MM.1S (cell line): ENCODE measurements at regions not wholly inside any gene's neighbourhood (a gene's known extent, or its start where the extent isn't known, plus 50 kb on each side); places are given as distances from the start of the nearest gene placed in this dataset.

Experiments
- DNase-seq: peaks from one replicate; pipeline ENCODE4 v3.0.0-alpha.2; 2015
- H2AFZ ChIP-seq: fragments of 300-600 bp; sonication (generic); 2 replicates; pipeline ENCODE4 v1.6.0; 2016; ENCODE audit warnings: antibody characterized with exemption, low read length
- H3F3A ChIP-seq: fragments of 300-600 bp; sonication (generic); 2 replicates; pipeline ENCODE4 v1.6.1; 2016; ENCODE audit warnings: mild to moderate bottlenecking, antibody characterized with exemption, low read length, moderate library complexity, mixed read lengths; ENCODE audit not compliant: insufficient read depth
- H3K27ac ChIP-seq: fragments of 300-600 bp; sonication (generic); 2 replicates; pipeline ENCODE4 v1.5.1; 2016; ENCODE audit warnings: mild to moderate bottlenecking, low read length
- H3K27me3 ChIP-seq: fragments of 300-600 bp; sonication (generic); replicated peaks from 2 replicates; pipeline ENCODE4 v1.6.0; 2016; ENCODE audit warnings: low read length; ENCODE audit not compliant: insufficient read depth
- H3K36me3 ChIP-seq: fragments of 300-600 bp; sonication (generic); replicated peaks from 2 replicates; pipeline ENCODE4 v1.6.1; 2016; ENCODE audit warnings: mild to moderate bottlenecking, low read length, mixed read lengths; ENCODE audit not compliant: insufficient read depth
- H3K4me1 ChIP-seq: fragments of 300-600 bp; sonication (generic); 2 replicates; pipeline ENCODE4 v1.6.1; 2016; ENCODE audit warnings: low read length, mixed read lengths
- H3K4me2 ChIP-seq: fragments of 300-600 bp; sonication (generic); 2 replicates; pipeline ENCODE4 v1.6.0; 2016; ENCODE audit warnings: low read depth, low read length
- H3K4me3 ChIP-seq: fragments of 300-600 bp; sonication (generic); 2 replicates; pipeline ENCODE4 v1.5.1; 2016; ENCODE audit warnings: low read length, mixed read lengths
- H3K79me2 ChIP-seq: fragments of 300-600 bp; sonication (generic); 2 replicates; pipeline ENCODE4 v1.6.1; 2016; ENCODE audit warnings: mixed run types, low read length, mixed read lengths
- H3K9ac ChIP-seq: fragments of 300-600 bp; sonication (generic); 2 replicates; pipeline ENCODE4 v1.6.1; 2016; ENCODE audit warnings: low read length, mixed read lengths
- H3K9me2 ChIP-seq: fragments of 300-600 bp; sonication (generic); replicated peaks from 2 replicates; pipeline ENCODE4 v1.6.1; 2016; ENCODE audit warnings: mild to moderate bottlenecking, low read length, mixed read lengths; ENCODE audit not compliant: insufficient read depth
- H3K9me3 ChIP-seq: fragments of 300-600 bp; sonication (generic); replicated peaks from 2 replicates; pipeline ENCODE4 v1.6.1; 2016; ENCODE audit warnings: mild to moderate bottlenecking, low read length, mixed read lengths; ENCODE audit not compliant: insufficient read depth
- H4K20me1 ChIP-seq: fragments of 300-600 bp; sonication (generic); 2 replicates; pipeline ENCODE4 v1.6.1; 2016; ENCODE audit warnings: mild to moderate bottlenecking, low read length, moderate library complexity, mixed read lengths; ENCODE audit not compliant: insufficient read depth
- CTCF ChIP-seq: fragments of 300-600 bp; sonication (generic); IDR thresholded peaks from 2 replicates; pipeline ENCODE4 v1.5.1; 2016; ENCODE audit warnings: antibody characterized with exemption, low read length, mixed read lengths
- EZH2 ChIP-seq: fragments of 300-600 bp; sonication (generic); optimal IDR thresholded peaks from 2 replicates; pipeline ENCODE3; 2017; ENCODE audit warnings: low read depth, mild to moderate bottlenecking, antibody characterized with exemption, low read length, mixed read lengths
- EZH2phosphoT487 ChIP-seq: fragments of 300-600 bp; sonication (generic); IDR thresholded peaks from 2 replicates; pipeline ENCODE4 v1.6.1; 2018; ENCODE audit warnings: antibody characterized with exemption, low read length

GRCh38 chr14:71444030-71444822 lies 488.0 kb upstream of the RGS6 start:
- no peak overlapping the region for H3K27ac ChIP-seq

GRCh38 chr14:71448431-71449315 lies 483.6 kb upstream of the RGS6 start:
- TF ChIP-seq EZH2phosphoT487 (no peak), CTCF (no peak), EZH2 (no peak)

More at GRCh38 chr14:71444030-71444822, 488.0 kb upstream of the RGS6 start:
- no peak overlapping the region for H3K4me2 ChIP-seq
- no peaks in the 10 kb centered on the region for H3K9me3 ChIP-seq
- H2AFZ ChIP-seq, result no peak overlapping the region
- no peak overlapping the region for H3K4me3 ChIP-seq
- no peaks in the 10 kb centered on the region for H3K79me2 ChIP-seq
- H3F3A ChIP-seq, result no peaks in the 10 kb centered on the region
- no peaks in the 10 kb centered on the region for H3K27me3 ChIP-seq
- TF ChIP-seq CTCF (no peak), EZH2 (no peak), EZH2phosphoT487 (no peak)
- H4K20me1 ChIP-seq, result no peaks in the 10 kb centered on the region
- H3K4me1 ChIP-seq, result no peaks in the 10 kb centered on the region
- H3K36me3 ChIP-seq, result no peaks in the 10 kb centered on the region
- no peaks in the 10 kb centered on the region for H3K9me2 ChIP-seq
- DNase-seq, result no peak
- no peak overlapping the region for H3K9ac ChIP-seq

GRCh38 chr14:71449316-71450055 lies 482.7 kb upstream of the RGS6 start:
- Histone ChIP-seq H3K79me2 (no peaks in the 10 kb centered on the region), H3K36me3 (no peaks in the 10 kb centered on the region), H3K4me3 (no peak overlapping the region), H2AFZ (no peak overlapping the region), H3K27me3 (no peaks in the 10 kb centered on the region), H3K9me2 (no peaks in the 10 kb centered on the region), H3K9ac (no peak overlapping the region), H3K4me2 (no peak overlapping the region), H4K20me1 (no peaks in the 10 kb centered on the region), H3F3A (no peaks in the 10 kb centered on the region), H3K27ac (no peak overlapping the region), H3K9me3 (no peaks in the 10 kb centered on the region), H3K4me1 (no peaks in the 10 kb centered on the region)
- no peak for TF ChIP-seq CTCF
- TF ChIP-seq EZH2, result no peak
- TF ChIP-seq EZH2phosphoT487, result no peak
- DNase-seq, result no peak

More at GRCh38 chr14:71448431-71449315, 483.6 kb upstream of the RGS6 start:
- no peaks in the 10 kb centered on the region for H3K9me3 ChIP-seq
- no peak overlapping the region for H2AFZ ChIP-seq
- no peaks in the 10 kb centered on the region for H3K36me3 ChIP-seq
- no peak for DNase-seq
- no peak overlapping the region for H3K9ac ChIP-seq
- no peak overlapping the region for H3K27ac ChIP-seq
- H3K79me2 ChIP-seq, result no peaks in the 10 kb centered on the region
- no peaks in the 10 kb centered on the region for H3K27me3 ChIP-seq
- H4K20me1 ChIP-seq, result no peaks in the 10 kb centered on the region
- no peak overlapping the region for H3K4me2 ChIP-seq
- no peaks in the 10 kb centered on the region for H3F3A ChIP-seq
- H3K4me1 ChIP-seq, result no peaks in the 10 kb centered on the region
- no peaks in the 10 kb centered on the region for H3K9me2 ChIP-seq
- H3K4me3 ChIP-seq, result no peak overlapping the region
